HUES6 (cell line): ENCODE measurements at regions not wholly inside any gene's neighbourhood (a gene's known extent, or its start where the extent isn't known, plus 50 kb on each side); places are given as distances from the start of the nearest gene placed in this dataset.

ENCODE experiments used
- H3K27ac ChIP-seq: 2 replicates; pipeline ENCODE4 v1.7.0; 2013; ENCODE audit warnings: low read depth, mild to moderate bottlenecking, low read length, inconsistent platforms
- H3K27me3 ChIP-seq: 2 replicates; pipeline ENCODE4 v1.6.1; 2013; ENCODE audit warnings: low read length; ENCODE audit not compliant: control insufficient read depth, insufficient read depth
- H3K36me3 ChIP-seq: 2 replicates; pipeline ENCODE4 v1.6.1; 2013; ENCODE audit warnings: low read length; ENCODE audit not compliant: control insufficient read depth, insufficient read depth
- H3K4me1 ChIP-seq: 2 replicates; pipeline ENCODE4 v1.6.1; 2013; ENCODE audit warnings: low read length; ENCODE audit not compliant: control insufficient read depth, insufficient read depth
- H3K4me3 ChIP-seq: 2 replicates; pipeline ENCODE4 v1.5.1; 2013; ENCODE audit warnings: low read depth, low read length
- H3K9ac ChIP-seq: one replicate; pipeline ENCODE4 v1.6.1; 2013; ENCODE audit warnings: mild to moderate bottlenecking, low read length
- H3K9me3 ChIP-seq: 2 replicates; pipeline ENCODE4 v1.6.1; 2013; ENCODE audit warnings: low read depth, low read length; ENCODE audit not compliant: control insufficient read depth, insufficient read depth

GRCh38 chr1:113326976-113327375 is 63.3 kb upstream of the MAGI3 start:
- Histone ChIP-seq H3K4me1 (no peaks in the 10 kb centered on the region), H3K9ac (no peak overlapping the region), H3K27ac (no peak overlapping the region), H3K9me3 (no peaks in the 10 kb centered on the region), H3K36me3 (no peaks in the 10 kb centered on the region), H3K4me3 (no peak overlapping the region), H3K27me3 (no peaks in the 10 kb centered on the region)

GRCh38 chr1:113333056-113333455 is 57.3 kb upstream of the MAGI3 start:
- Histone ChIP-seq H3K36me3 (no peaks in the 10 kb centered on the region), H3K4me1 (no peaks in the 10 kb centered on the region), H3K9ac (no peak overlapping the region), H3K9me3 (no peaks in the 10 kb centered on the region), H3K4me3 (no peak overlapping the region), H3K27me3 (no peaks in the 10 kb centered on the region), H3K27ac (no peak overlapping the region)

GRCh38 chr1:113340038-113340437 is 50.3 kb upstream of the MAGI3 start:
- Histone ChIP-seq H3K27ac (no peak overlapping the region), H3K9ac (no peak overlapping the region), H3K4me3 (no peak overlapping the region), H3K36me3 (no peaks in the 10 kb centered on the region), H3K27me3 (no peaks in the 10 kb centered on the region), H3K4me1 (no peaks in the 10 kb centered on the region), H3K9me3 (no peaks in the 10 kb centered on the region)
